RWPE1 (cell line): ENCODE measurements at regions not wholly inside any gene's neighbourhood (a gene's known extent, or its start where the extent isn't known, plus 50 kb on each side); places are given as distances from the start of the nearest gene placed in this dataset.
"Not testable (repeated sequence)": the region's sequence is repeated elsewhere in the genome, so short reads cannot be mapped to it uniquely, and the experiment has no call there.

ENCODE experiments used
- CTCF ChIA-PET: fragments of 350-600 bp; sonication (Branson Sonifier 250); formaldehyde crosslinking; extraction: SDS; loops from one replicate; lab custom pipeline; 2021; lab: Yijun Ruan, JAX
- POLR2A ChIA-PET: fragments of 400-600 bp; formaldehyde crosslinking; extraction: SDS; loops from one replicate; lab custom pipeline; 2020; ENCODE audit warnings: antibody characterized with exemption; ENCODE audit not compliant: low non-redundant PET; lab: Yijun Ruan, JAX
- DNase-seq: peaks from one replicate; pipeline ENCODE4 v3.0.0; 2012; ENCODE audit warnings: low spot score
- H3K27ac ChIP-seq: fragments of 450-650 bp; 2 replicates; pipeline ENCODE4 v1.5.1; 2017
- CTCF ChIP-seq: fragments of 450-650 bp; conservative IDR thresholded peaks from 2 replicates; pipeline ENCODE4 v1.5.1; 2017; ENCODE audit warnings: low read depth, mild to moderate bottlenecking

GRCh38 chr15:94858011-94858410, 626.6 kb downstream of the MCTP2 start:
- ChIA-PET CTCF (no interaction called here), POLR2A (no interaction called here)
- no peak overlapping the region for H3K27ac ChIP-seq
- no peak for TF ChIP-seq CTCF
- peak; percentile 8 for DNase-seq

- CTCF ChIA-PET, result no interaction called here
- peak; percentile 45 for DNase-seq
- no peak for TF ChIP-seq CTCF
- POLR2A ChIA-PET, result no interaction called here
- H3K27ac ChIP-seq, result no peak overlapping the region
Measured at GRCh38 chr15:94858449-94858848, 627.1 kb downstream of the MCTP2 start.

GRCh38 chr15:94858920-94859319, 627.6 kb downstream of the MCTP2 start:
- no peak for TF ChIP-seq CTCF
- no peak for DNase-seq
- ChIA-PET POLR2A (no interaction called here), CTCF (no interaction called here)
- no peak overlapping the region for H3K27ac ChIP-seq

GRCh38 chr15:94864600-94864999, 633.2 kb downstream of the MCTP2 start:
- ChIA-PET POLR2A (interaction anchor here (0.5 kb wide), 1 partner anchor 43 kb away, joined by 3 read pairs; no protein-coding TSS in a partner anchor), CTCF (no interaction called here)
- TF ChIP-seq CTCF, result no peak
- no peak for DNase-seq
- H3K27ac ChIP-seq, result no peak overlapping the region

GRCh38 chr15:94868265-94868664, 636.9 kb downstream of the MCTP2 start:
- CTCF ChIA-PET, POLR2A ChIA-PET: not testable (repeated sequence)

GRCh38 chr15:94875550-94875949, 644.2 kb downstream of the MCTP2 start:
- CTCF ChIA-PET, result no interaction called here
- DNase-seq, result no peak
- no peak overlapping the region for H3K27ac ChIP-seq
- POLR2A ChIA-PET, result no interaction called here
- TF ChIP-seq CTCF, result no peak

More at GRCh38 chr15:94868265-94868664, 636.9 kb downstream of the MCTP2 start:
- not testable (repeated sequence) for DNase-seq, H3K27ac ChIP-seq

- no peak for DNase-seq
- ChIA-PET CTCF (no interaction called here), POLR2A (no interaction called here)
- TF ChIP-seq CTCF, result no peak
- no peak overlapping the region for H3K27ac ChIP-seq
Measured at GRCh38 chr15:94877833-94878232, 646.5 kb downstream of the MCTP2 start.
